Right atrium auricular region (tissue), 2 donors: ENCODE measurements at regions not wholly inside any gene's neighbourhood (a gene's known extent, or its start where the extent isn't known, plus 50 kb on each side); places are given as distances from the start of the nearest gene placed in this dataset.

Experiments
- DNase-seq: peaks from one replicate; pipeline ENCODE4 v3.0.0-alpha.2; 2019; ENCODE audit warnings: low spot score
- H3K27ac ChIP-seq, 2 donors: fragments of 200-600 bp; sonication (generic); 1 replicate in 1 of 2; 2 replicates in 1 of 2; pipeline ENCODE4 v1.5.1; 2016 to 2019
- H3K27me3 ChIP-seq, 2 donors: fragments of 200-600 bp; sonication (generic); one replicate each; pipeline versions ENCODE4 v1.5.1 to v1.6.0; 2017 to 2019
- H3K36me3 ChIP-seq: fragments of 200-600 bp; sonication (generic); one replicate; pipeline ENCODE4 v1.5.1; 2016
- H3K4me1 ChIP-seq, 2 donors: fragments of 200-600 bp; sonication (generic); one replicate each; pipeline versions ENCODE4 v1.5.1 to v1.6.0; 2017 to 2019
- H3K4me3 ChIP-seq, 2 donors: fragments of 200-600 bp; sonication (generic); 1 replicate in 1 of 2; 2 replicates in 1 of 2; pipeline ENCODE4 v1.5.1; 2017 to 2019; ENCODE audit warnings: mild to moderate bottlenecking in 1 of 2, moderate library complexity in 1 of 2
- H3K9me3 ChIP-seq, 2 donors: fragments of 200-600 bp; sonication (generic); one replicate each; pipeline ENCODE4 v1.5.1; 2019
- CTCF ChIP-seq, 2 donors: fragments of 200-600 bp; sonication (generic); IDR thresholded peaks; one replicate each; pipeline ENCODE4 v1.5.1; 2019; ENCODE audit warnings: antibody characterized with exemption in 2 of 2

GRCh38 chr3:191997093-191997492 lies 536.1 kb downstream of the PYDC2 start:
- no peak for DNase-seq
- H3K27me3 ChIP-seq, result no peaks in the 10 kb centered on the region
- H3K9me3 ChIP-seq, result peaks cover 0 to 6% of the 10 kb centered on the region in 2 donors
- H3K4me3 ChIP-seq, result no peak overlapping the region
- H3K36me3 ChIP-seq, result no peaks in the 10 kb centered on the region
- H3K4me1 ChIP-seq, result no peaks in the 10 kb centered on the region
- H3K27ac ChIP-seq, result no peak overlapping the region
- no peak for TF ChIP-seq CTCF (IDR thresholded peaks at IDR 0.05)

- DNase-seq, result no peak
- Histone ChIP-seq H3K36me3 (no peaks in the 10 kb centered on the region), H3K27ac (no peak overlapping the region), H3K4me1 (no peaks in the 10 kb centered on the region), H3K4me3 (no peak overlapping the region), H3K27me3 (no peaks in the 10 kb centered on the region), H3K9me3 (peaks cover 0 to 4% of the 10 kb centered on the region in 2 donors)
- TF ChIP-seq CTCF (IDR thresholded peaks at IDR 0.05), result no peak
Observed at GRCh38 chr3:191997579-191998268, 536.8 kb downstream of the PYDC2 start.

GRCh38 chr3:192001218-192001617 lies 540.3 kb downstream of the PYDC2 start:
- no peaks in the 10 kb centered on the region for H3K27me3 ChIP-seq
- TF ChIP-seq CTCF (IDR thresholded peaks at IDR 0.05), result no peak
- H3K4me1 ChIP-seq, result no peaks in the 10 kb centered on the region
- no peak overlapping the region for H3K27ac ChIP-seq
- no peaks in the 10 kb centered on the region for H3K36me3 ChIP-seq
- no peak overlapping the region for H3K4me3 ChIP-seq
- no peaks in the 10 kb centered on the region for H3K9me3 ChIP-seq
- no peak for DNase-seq

- Histone ChIP-seq H3K4me1 (no peaks in the 10 kb centered on the region), H3K36me3 (no peaks in the 10 kb centered on the region), H3K27ac (no peak overlapping the region), H3K27me3 (no peaks in the 10 kb centered on the region), H3K4me3 (no peak overlapping the region), H3K9me3 (no peaks in the 10 kb centered on the region)
- DNase-seq, result no peak
- no peak for TF ChIP-seq CTCF (IDR thresholded peaks at IDR 0.05)
Observed at GRCh38 chr3:192005989-192006388, 545.0 kb downstream of the PYDC2 start.

GRCh38 chr3:192009903-192010302 lies 548.9 kb downstream of the PYDC2 start:
- DNase-seq, result no peak
- no peaks in the 10 kb centered on the region for H3K27me3 ChIP-seq
- H3K4me1 ChIP-seq, result no peaks in the 10 kb centered on the region
- H3K27ac ChIP-seq, result no peak overlapping the region
- H3K4me3 ChIP-seq, result no peak overlapping the region
- no peaks in the 10 kb centered on the region for H3K36me3 ChIP-seq
- TF ChIP-seq CTCF (IDR thresholded peaks at IDR 0.05), result no peak
- peaks cover 6 to 9% of the 10 kb centered on the region in 2 donors for H3K9me3 ChIP-seq

GRCh38 chr3:192010490-192010889 lies 549.5 kb downstream of the PYDC2 start:
- Histone ChIP-seq H3K36me3 (no peaks in the 10 kb centered on the region), H3K9me3 (peaks cover 6 to 9% of the 10 kb centered on the region in 2 donors), H3K4me1 (no peaks in the 10 kb centered on the region), H3K27ac (no peak overlapping the region), H3K27me3 (no peaks in the 10 kb centered on the region), H3K4me3 (no peak overlapping the region)
- no peak for TF ChIP-seq CTCF (IDR thresholded peaks at IDR 0.05)
- no peak for DNase-seq
